GM19043 (cell line): ENCODE measurements at regions not wholly inside any gene's neighbourhood (a gene's known extent, or its start where the extent isn't known, plus 50 kb on each side); places are given as distances from the start of the nearest gene placed in this dataset.
"Not testable (repeated sequence)": the region's sequence is repeated elsewhere in the genome, so short reads cannot be mapped to it uniquely, and the experiment has no call there.

Source experiments
- ATAC-seq: cut with Tn5 transposase; IDR thresholded peaks from one replicate; pipeline ENCODE4 v1.9.1; 2021; ENCODE audit warnings: low read depth; ENCODE audit not compliant: unreplicated experiment

- no peak for ATAC-seq
Observed at GRCh38 chr4:103324811-103325210, 126.7 kb upstream of the CENPE start.

DNA sequence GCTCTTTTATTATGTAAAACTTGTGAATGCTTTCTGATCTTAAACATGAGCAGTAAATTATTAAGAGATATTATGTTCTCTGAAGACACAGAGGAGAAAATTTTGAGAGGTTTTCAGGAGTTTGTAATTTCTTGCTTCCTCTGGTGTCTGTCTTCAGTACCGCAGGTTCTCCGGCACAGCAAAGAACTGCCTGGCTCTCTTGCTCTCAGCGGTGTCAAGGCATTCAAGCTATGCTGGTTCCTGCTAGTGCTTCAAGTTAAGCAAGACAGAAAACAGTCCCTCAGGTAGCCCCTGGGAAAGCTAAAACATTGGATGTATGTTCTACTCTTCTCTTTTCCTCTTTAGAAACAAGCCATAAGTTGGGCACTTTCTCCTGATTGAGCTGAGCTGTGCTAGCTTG lies 120.2 kb upstream of the CENPE start:
- ATAC-seq: no peak

GRCh38 chr4:103308248-103308561 lies 110.1 kb upstream of the CENPE start:
- no peak for ATAC-seq

- no peak for ATAC-seq
Observed at GRCh38 chr4:103307453-103308247, 109.5 kb upstream of the CENPE start.

- no peak for ATAC-seq
Observed at GRCh38 chr4:103306870-103307375, 108.8 kb upstream of the CENPE start.

- no peak for ATAC-seq
Observed at GRCh38 chr4:103305355-103305754, 107.2 kb upstream of the CENPE start.

DNA sequence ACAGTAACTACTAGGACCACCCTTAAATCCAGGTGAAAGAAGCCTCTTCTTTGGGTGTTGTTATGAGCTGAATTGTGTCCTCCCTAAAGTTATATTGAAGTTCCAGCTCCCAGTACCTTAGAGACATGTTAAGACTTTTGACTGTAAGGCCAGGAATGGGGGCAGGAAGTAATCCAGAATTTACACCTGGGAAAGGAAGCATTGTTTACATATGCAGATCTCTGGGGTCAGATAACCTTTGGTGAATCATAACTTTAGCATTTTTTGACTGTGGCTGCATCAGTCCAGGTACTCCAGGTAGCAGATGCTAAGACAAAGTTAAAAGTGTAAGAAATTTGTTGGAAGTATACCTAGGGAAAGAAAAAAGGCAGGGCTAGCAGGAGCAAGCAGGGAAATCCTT lies 104.9 kb upstream of the CENPE start:
- ATAC-seq: no peak

DNA sequence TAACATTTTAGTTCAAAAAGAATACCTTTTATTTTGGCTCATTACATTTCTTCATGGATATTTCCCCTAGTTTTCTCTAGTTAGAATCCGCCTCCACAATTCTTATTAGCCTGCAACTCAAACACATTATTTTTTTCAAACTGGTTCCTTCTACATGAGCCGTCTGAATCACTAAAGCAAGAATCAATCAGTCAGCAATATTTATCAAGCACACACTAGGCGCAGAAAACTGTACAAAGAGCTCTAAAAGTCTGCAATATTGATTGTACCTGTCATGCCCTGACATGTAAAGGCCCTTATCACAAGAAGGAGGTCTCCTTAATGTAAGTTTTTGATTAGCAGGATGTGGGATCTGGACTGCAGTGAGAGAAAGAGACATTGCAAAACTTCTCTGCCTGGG lies 94.8 kb upstream of the CENPE start:
- ATAC-seq: no peak

GRCh38 chr4:103292373-103292772 lies 94.2 kb upstream of the CENPE start:
- ATAC-seq: no peak

DNA sequence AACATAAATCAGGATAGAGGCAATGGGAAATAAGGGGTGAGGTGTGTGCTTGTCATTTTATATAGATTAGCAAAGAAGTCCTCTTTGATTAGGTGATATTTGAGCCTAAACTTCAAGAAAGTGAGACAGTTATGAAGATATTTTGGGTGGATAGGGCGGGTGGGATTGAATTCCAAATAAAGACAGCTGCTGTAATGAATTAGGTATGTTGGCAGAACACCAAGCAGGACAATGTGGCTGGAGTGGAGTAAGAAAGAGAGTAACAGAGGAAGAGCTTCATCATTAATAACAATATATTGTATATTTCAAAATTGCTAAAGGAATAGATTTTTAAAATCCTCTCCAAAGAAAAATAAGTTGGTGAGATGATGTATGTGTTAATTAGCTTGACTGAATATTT lies 91.0 kb upstream of the CENPE start:
- no peak for ATAC-seq

DNA sequence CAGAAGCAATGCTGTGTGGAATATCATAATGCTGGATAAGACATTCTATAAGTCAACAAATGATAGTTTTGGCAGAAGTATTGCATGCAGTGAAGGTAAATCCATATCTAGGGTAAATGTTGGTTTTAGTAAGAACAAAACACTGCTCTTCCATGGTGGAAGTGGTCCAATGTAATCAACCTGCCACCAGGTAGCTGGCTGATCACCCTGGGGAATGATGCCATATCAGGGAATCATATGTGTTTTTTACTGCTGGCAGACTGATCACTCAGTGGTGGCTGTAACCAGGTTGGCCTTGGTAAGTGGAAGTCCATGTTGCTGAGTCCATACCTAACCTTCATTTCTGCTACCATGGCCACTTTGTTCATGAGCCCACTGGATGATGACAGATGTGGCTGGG lies 74.0 kb upstream of the CENPE start:
- ATAC-seq: no peak

DNA sequence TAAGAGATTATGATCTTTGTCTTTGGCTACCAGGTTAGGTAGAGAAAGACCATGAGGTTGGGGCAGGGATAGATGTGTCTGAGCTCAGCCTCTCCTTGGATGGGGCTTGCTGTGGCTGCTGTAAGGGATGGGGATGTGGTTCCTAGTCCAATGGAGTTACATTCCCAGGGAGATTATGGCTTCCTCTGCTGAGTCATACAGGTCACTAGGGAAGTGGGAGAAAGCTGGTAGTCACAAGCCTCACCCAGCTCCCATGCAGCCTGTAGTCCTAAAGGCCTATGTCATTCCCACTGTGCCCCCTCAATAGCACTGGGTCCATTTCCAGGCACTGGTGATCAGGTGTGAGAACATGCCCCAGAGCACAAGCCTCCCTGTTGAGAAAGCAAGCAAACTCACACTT lies 70.6 kb upstream of the CENPE start:
- ATAC-seq: no peak

DNA sequence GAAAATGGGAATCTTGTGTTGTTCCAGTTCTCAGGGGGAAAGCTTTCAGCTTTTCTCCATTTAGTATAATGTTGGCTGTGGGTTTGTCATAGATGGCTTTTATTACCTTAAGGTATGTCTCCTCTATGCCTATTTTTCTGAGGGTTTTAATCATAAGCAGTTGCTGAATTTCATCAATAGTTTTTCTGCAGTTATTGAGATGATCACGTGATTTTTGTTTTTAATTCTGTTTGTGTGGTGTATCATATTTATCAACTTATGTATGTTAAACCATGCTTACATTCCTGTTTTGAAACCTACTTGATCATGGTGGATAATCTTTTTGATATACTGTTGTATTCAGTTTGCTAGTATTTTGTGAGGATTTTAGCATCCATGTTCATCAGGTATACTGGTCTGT lies 66.8 kb upstream of the CENPE start:
- ATAC-seq: no peak

DNA sequence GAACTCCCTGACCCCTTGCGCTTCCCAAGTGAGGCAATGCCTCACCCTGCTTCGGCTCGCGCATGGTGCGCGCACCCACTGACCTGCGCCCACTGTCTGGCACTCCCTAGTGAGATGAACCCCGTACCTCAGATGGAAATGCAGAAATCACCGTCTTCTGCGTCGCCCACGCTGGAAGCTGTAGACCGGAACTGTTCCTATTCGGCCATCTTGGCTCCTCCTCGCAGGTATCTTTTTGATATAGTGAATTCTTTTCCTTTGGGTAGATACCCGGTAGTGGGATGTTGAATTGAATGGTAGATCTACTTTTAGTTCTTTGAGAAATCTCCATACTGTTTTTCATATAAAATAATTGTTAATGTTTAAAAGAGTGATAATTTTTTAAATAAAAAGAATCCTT lies 57.9 kb upstream of the CENPE start:
- not testable (repeated sequence) for ATAC-seq
